Activated CD4-positive, alpha-beta T cell treated with anti-CD3 and anti-CD28 coated beads for 4 hours (primary cell): ENCODE measurements at regions not wholly inside any gene's neighbourhood (a gene's known extent, or its start where the extent isn't known, plus 50 kb on each side); places are given as distances from the start of the nearest gene placed in this dataset.

Source experiments
- DNase-seq, 2 donors: peaks; one replicate each; pipeline ENCODE4 v3.0.0-alpha.2; 2020

GRCh38 chr9:14391620-14392019 lies 77.7 kb upstream of the NFIB start:
- no peak for DNase-seq

DNA sequence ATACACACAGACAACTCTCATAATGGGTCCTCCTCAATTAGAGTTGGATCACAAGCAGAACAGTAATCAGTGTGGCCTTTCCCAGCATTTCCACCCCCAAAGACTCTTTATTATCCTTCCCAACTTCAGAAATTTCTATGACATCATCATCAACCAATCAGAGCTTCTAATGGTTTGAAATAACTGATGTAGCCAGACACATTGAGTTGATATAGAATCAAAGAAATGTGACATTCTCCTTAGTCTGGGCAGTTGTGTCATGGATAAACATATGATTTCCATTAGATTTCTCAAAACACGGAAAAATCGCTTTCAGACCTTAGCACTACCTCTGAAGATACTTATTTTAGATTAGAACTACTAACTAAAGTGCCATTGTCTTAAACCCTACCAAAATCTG lies 75.7 kb upstream of the NFIB start:
- no peak for DNase-seq

GRCh38 chr9:14389146-14389545 lies 75.2 kb upstream of the NFIB start:
- no peak for DNase-seq

GRCh38 chr9:14383773-14384172 lies 69.8 kb upstream of the NFIB start:
- no peak for DNase-seq

DNA sequence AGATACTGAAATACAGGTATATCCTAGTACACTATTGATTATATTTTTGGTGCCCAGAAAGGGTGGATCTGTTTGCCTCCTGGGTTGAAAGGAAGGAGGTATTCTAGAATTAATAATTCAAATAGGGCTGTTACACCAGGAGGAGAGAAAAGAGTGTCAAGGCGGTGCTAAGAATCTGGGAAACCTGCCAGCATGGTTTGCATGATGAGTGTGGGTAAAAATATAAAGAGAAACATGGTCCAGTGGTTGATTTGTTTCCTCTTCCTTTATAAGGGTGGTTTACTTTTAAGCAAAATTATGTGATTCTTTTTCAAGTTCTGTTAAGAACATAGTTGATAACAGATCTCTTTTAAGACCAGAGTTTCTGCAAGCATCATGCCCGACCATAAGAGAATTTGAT lies 69.4 kb upstream of the NFIB start:
- no peak for DNase-seq

GRCh38 chr9:14380061-14380836 lies 66.3 kb upstream of the NFIB start:
- DNase-seq: no peak

DNA sequence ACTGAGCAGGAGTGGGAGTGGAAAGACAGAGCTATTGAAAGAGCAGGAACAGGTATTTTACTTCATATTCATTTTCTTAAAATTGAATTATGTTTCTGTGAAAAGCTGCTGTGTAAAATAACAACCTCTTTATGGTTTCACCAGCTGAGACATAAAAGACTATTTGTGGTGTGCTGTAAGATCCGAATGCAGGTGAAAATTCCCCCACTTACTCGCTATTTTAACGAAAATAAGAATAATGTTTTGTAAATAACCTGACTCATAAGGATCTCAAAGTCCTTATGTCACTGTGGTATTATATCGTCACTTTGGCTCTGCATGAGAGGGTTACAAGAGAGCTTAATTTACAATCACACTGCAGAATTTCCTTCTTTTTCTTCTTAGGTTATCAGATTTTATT lies 65.3 kb upstream of the NFIB start:
- DNase-seq: no peak

- DNase-seq: no peak
Measured at GRCh38 chr9:14373706-14374105, 59.8 kb upstream of the NFIB start.

DNA sequence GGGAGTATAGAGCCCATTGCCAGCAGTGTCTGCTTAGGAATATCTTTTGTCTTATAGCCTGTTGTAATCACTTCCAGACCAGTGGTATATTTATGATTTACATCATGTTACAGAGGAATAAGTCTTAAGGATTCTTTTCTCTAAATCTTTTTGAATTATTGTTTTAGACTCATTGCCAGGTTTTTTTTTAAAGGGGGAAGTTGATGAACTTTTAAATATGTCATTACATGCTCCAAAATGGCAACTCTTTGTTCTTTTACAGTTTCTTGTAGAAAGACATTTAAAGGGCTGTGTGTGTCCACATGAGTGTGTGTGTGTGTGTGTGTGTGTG lies 59.4 kb upstream of the NFIB start:
- DNase-seq: no peak

DNA sequence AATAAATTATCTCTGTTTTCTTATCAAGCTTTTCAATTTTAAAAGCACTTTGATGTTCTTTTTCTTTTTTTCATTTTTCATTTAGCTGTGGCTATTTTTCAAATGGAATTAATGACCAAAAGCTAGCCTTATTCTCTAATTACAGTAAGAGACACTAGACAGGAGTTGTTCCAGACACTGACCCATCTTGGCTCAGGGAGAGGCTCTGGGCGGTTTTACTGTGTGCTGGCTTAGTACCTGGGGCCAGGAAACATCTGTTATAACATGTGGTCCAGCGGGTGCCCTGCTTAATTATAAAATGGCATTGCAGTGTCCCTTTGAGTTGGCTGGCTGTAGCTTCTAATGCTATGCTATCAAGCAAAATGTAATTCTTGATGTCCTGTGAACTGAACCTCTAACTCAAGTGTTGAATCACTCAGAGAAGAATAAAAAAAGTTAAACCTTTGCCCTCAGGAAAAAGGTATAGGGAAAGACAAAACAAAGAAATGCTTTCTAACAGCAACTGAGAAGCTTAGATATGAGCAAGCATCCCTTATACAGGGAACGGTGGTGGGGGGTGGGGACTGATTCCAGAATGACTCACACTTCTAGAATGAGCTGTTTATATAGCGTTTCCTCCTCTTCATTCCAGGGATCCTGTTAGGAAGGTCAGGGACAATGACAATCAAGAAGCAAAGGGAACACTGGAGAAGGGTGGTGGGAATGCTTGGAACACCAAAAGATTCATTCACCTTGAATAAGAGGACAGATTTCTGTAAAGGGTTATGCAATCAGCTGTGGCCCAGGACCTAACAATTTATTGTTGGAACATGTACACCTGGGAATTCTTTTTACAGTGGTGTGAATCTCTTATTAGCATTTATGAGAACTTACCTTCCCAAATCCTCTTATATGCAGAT lies 58.7 kb upstream of the NFIB start:
- no peak for DNase-seq

DNA sequence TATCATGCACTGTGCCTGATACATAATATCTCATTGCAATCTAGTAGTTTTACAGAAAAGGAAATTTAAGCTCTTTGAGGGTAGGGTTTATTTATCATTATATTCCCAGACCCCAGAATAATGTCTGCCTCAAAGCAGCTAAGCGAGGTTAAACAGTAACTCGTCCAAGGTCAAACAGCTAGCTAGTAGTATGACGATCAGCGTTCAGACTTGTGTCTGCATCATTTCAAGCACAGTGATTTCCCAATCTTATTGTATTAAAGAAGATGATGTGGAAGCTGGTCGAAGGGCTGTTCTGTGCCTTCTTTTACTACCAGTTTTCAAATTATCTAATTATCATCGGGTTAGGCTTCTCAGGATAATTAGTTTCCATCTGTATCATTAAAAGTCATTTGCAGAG lies 55.1 kb upstream of the NFIB start:
- no peak for DNase-seq

DNA sequence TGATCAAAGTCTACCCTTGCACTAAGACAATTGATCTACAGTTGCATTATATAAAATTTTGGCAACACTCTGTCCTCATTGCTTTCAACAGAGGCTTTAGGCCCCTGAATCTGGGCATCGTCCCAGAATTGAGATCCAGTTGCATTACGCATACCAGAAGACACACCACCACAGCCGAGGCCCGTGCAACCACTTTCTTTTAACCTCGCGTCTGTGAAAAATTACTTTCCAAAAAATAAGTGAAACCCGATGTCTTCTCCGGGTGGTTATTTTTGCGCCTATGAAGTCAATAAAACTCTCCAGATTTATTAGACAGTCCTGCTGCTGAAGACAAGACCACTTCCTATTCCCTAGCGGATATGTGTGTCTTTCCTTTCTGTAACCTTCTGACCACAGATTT lies 52.1 kb upstream of the NFIB start:
- DNase-seq: no peak

- no peak for DNase-seq
Measured at GRCh38 chr9:14365670-14366069, 51.7 kb upstream of the NFIB start.
